ENCODE measurements at regions not wholly inside any gene's neighbourhood (a gene's known extent, or its start where the extent isn't known, plus 50 kb on each side); places are given as distances from the start of the nearest gene placed in this dataset.

DNA sequence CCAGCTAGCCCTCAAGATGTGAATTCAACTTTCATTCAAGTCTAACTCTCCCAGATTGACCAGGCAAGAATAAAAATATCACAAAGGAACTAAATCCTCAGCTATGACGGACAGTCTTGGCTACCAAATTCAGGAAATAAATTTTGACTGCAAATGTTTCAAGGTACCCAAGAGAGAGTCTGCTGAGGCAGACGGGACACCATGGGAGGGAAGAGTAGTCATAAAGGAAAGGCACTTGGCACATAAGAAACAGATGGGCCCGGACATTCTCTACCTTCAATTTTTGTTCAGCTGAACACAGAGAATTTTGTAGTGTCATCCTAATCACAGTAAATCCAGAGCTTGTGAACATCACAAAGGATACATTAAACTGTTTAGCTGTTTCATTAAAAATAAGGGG is 390.0 kb downstream of the DTWD2 start:
- Histone ChIP-seq H3K9ac (ENCODE audit: low read length) (no peak overlapping the region), H3K4me2 (ENCODE audit: low read depth, low read length) (no peak overlapping the region), H3K4me3 (ENCODE audit: low read length) (no peak overlapping the region), H3F3A (ENCODE audit: insufficient read depth, low read length) (no peaks in the 10 kb centered on the region), H3K27me3 (replicated peaks; ENCODE audit: insufficient read depth, low read length) (no peaks in the 10 kb centered on the region), H3K9me2 (replicated peaks; ENCODE audit: insufficient read depth, low read length) (no peaks in the 10 kb centered on the region), H3K79me2 (ENCODE audit: low read length) (no peaks in the 10 kb centered on the region), H3K9me3 (replicated peaks; ENCODE audit: insufficient read depth, low read length) (no peaks in the 10 kb centered on the region), H3K4me1 (ENCODE audit: low read length) (no peaks in the 10 kb centered on the region), H3K36me3 (replicated peaks; ENCODE audit: insufficient read depth, low read length) (no peaks in the 10 kb centered on the region), H2AFZ (ENCODE audit: low read length) (no peak overlapping the region), H4K20me1 (ENCODE audit: insufficient read depth, low read length) (no peaks in the 10 kb centered on the region), H3K27ac (ENCODE audit: low read length) (no peak overlapping the region)
- no peak for DNase-seq
- TF ChIP-seq EZH2phosphoT487 (IDR thresholded peaks at IDR 0.05; ENCODE audit: low read length) (no peak), EZH2 (optimal IDR thresholded peaks at IDR 0.05; ENCODE audit: low read depth, low read length) (no peak)
- TF ChIP-seq, protein P1, sequence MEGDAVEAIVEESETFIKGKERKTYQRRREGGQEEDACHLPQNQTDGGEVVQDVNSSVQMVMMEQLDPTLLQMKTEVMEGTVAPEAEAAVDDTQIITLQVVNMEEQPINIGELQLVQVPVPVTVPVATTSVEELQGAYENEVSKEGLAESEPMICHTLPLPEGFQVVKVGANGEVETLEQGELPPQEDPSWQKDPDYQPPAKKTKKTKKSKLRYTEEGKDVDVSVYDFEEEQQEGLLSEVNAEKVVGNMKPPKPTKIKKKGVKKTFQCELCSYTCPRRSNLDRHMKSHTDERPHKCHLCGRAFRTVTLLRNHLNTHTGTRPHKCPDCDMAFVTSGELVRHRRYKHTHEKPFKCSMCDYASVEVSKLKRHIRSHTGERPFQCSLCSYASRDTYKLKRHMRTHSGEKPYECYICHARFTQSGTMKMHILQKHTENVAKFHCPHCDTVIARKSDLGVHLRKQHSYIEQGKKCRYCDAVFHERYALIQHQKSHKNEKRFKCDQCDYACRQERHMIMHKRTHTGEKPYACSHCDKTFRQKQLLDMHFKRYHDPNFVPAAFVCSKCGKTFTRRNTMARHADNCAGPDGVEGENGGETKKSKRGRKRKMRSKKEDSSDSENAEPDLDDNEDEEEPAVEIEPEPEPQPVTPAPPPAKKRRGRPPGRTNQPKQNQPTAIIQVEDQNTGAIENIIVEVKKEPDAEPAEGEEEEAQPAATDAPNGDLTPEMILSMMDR (IDR thresholded peaks at IDR 0.05; ENCODE audit: low read length), result no peak

GRCh38 chr5:118597543-118597942 is 390.8 kb downstream of the DTWD2 start:
- Histone ChIP-seq H3K4me1 (ENCODE audit: low read length) (no peaks in the 10 kb centered on the region), H4K20me1 (ENCODE audit: insufficient read depth, low read length) (no peaks in the 10 kb centered on the region), H3K79me2 (ENCODE audit: low read length) (no peaks in the 10 kb centered on the region), H3K4me3 (ENCODE audit: low read length) (no peak overlapping the region), H2AFZ (ENCODE audit: low read length) (no peak overlapping the region), H3F3A (ENCODE audit: insufficient read depth, low read length) (no peaks in the 10 kb centered on the region), H3K36me3 (replicated peaks; ENCODE audit: insufficient read depth, low read length) (no peaks in the 10 kb centered on the region), H3K9me2 (replicated peaks; ENCODE audit: insufficient read depth, low read length) (no peaks in the 10 kb centered on the region), H3K27ac (ENCODE audit: low read length) (no peak overlapping the region), H3K27me3 (replicated peaks; ENCODE audit: insufficient read depth, low read length) (no peaks in the 10 kb centered on the region), H3K4me2 (ENCODE audit: low read depth, low read length) (no peak overlapping the region), H3K9ac (ENCODE audit: low read length) (no peak overlapping the region), H3K9me3 (replicated peaks; ENCODE audit: insufficient read depth, low read length) (no peaks in the 10 kb centered on the region)
- TF ChIP-seq, protein P1 (IDR thresholded peaks at IDR 0.05; ENCODE audit: low read length), result no peak
- TF ChIP-seq EZH2phosphoT487 (IDR thresholded peaks at IDR 0.05; ENCODE audit: low read length) (no peak), EZH2 (optimal IDR thresholded peaks at IDR 0.05; ENCODE audit: low read depth, low read length) (no peak)
- DNase-seq, result no peak

DNA sequence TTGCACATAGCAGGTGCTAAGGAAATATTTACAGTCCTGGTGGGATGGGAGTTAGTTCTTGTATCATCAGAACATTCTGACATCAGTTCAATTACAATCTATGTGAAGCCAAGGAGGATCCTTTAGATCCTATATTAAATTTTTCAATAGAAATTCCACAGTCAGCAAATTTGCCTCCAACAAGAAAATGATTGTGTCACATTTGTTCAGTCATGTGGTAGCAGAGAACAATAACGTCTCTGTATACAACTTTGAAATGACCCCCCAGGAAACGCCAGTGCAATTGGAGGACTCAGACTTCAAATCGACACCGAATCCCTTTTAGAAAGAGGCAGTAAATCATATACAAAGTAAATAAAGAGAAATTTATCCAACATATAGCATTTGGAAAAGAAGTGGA is 392.1 kb downstream of the DTWD2 start:
- Histone ChIP-seq H2AFZ (ENCODE audit: low read length) (no peak overlapping the region), H3K27ac (ENCODE audit: low read length) (no peak overlapping the region), H3K4me2 (ENCODE audit: low read depth, low read length) (no peak overlapping the region), H3K4me3 (ENCODE audit: low read length) (no peak overlapping the region), H3K4me1 (ENCODE audit: low read length) (no peaks in the 10 kb centered on the region), H3K27me3 (replicated peaks; ENCODE audit: insufficient read depth, low read length) (no peaks in the 10 kb centered on the region), H3K79me2 (ENCODE audit: low read length) (no peaks in the 10 kb centered on the region), H3F3A (ENCODE audit: insufficient read depth, low read length) (no peaks in the 10 kb centered on the region), H3K36me3 (replicated peaks; ENCODE audit: insufficient read depth, low read length) (no peaks in the 10 kb centered on the region), H3K9me2 (replicated peaks; ENCODE audit: insufficient read depth, low read length) (no peaks in the 10 kb centered on the region), H3K9me3 (replicated peaks; ENCODE audit: insufficient read depth, low read length) (no peaks in the 10 kb centered on the region), H4K20me1 (ENCODE audit: insufficient read depth, low read length) (no peaks in the 10 kb centered on the region), H3K9ac (ENCODE audit: low read length) (no peak overlapping the region)
- no peak for TF ChIP-seq EZH2 (optimal IDR thresholded peaks at IDR 0.05; ENCODE audit: low read depth, low read length)
- TF ChIP-seq, protein P1 (IDR thresholded peaks at IDR 0.05; ENCODE audit: low read length), result no peak
- no peak for TF ChIP-seq EZH2phosphoT487 (IDR thresholded peaks at IDR 0.05; ENCODE audit: low read length)
- no peak for DNase-seq
